Stimulated activated CD4-positive, alpha-beta T cell treated with anti-CD3 and anti-CD28 coated beads, TNF-alpha, amount 100 ng/mL, for 4 hours (primary cell): ENCODE measurements at regions not wholly inside any gene's neighbourhood (a gene's known extent, or its start where the extent isn't known, plus 50 kb on each side); places are given as distances from the start of the nearest gene placed in this dataset.
"Not testable (repeated sequence)": the region's sequence is repeated elsewhere in the genome, so short reads cannot be mapped to it uniquely, and the experiment has no call there.

Experiments used
- DNase-seq, 3 experiments: peaks; one replicate each; pipeline ENCODE4 v3.0.0-alpha.2; 2020; ENCODE audit warnings: low read depth in 3 of 3

DNA sequence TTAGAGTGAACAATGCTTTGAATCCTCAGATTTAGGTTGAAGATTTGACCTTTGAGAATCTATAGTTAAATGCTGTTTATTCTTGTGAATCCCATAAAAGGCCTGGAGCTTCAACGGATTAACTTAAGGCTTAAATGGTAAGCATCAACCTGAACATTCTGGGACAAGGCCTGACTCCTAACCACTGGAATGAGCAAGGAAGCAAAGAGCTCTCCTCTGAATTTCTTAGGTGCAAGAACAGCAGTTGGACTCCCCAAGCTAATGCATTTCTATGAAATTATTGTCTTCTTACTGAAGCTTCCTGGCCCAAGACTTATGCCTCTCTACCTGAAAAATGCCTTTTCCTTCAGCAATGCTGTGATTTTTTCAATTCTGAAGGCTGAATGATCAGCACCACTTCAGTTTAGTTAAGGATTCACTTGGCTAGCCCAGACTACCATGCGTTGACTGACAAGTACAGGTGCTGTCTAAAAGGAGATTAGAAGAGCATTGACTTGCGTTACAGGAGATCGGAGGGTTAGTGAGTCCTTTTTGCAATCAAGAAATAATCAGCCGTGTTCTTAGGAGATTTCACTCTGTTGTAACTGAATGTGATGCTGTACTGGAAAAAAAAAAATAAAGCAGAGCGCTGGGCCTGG is 178.5 kb downstream of the ZC3H11B start:
- DNase-seq = no peak

DNA sequence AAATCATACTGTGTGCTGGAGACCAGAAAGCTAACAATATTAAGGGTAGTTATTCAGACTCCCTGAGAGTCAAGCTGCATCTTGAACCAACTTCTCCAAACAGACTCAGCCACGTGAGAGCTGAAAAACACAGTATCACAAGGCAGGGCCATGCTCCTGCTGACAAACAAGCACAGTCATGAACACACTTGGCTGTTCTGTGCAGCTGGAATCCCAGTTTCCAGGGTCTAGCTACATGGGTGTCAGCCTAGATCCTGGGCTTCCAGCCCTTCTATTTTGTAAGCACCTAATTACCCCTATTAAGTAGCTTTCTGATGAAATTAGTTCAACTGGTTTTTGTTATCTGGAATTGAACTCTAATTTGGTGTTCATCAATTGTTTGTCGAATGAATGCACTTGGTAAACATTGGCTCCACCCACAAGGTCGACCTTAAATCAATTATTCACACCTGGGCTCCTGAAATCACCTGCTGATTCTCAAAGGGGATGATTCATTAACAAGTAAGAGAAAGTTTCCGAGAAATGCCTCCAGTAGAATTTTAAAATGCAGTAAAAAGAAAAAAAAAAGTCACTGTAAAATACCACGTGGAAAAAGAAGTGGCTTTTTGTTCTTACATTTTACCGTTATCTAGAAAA is 179.3 kb downstream of the ZC3H11B start:
- no peak for DNase-seq

DNA sequence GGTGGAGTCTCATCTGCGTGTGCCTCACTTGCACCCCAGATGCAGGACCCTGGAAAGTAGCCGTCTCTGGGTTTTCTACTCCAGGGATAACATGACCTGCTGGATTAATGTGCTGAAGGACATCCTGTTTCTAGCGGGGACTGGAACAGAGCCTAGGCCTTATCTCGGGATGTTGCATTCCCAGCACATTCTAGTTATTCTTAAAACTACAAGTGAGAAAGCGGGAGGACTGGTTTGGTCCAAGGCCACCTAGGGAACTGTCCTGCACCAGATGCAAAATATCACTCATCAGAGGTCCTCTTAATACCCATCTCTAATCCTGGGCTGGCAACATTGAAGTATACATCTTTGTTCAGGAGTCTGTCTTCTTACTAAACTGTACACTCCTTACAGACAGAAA is 179.9 kb downstream of the ZC3H11B start:
- DNase-seq = no peak

DNA sequence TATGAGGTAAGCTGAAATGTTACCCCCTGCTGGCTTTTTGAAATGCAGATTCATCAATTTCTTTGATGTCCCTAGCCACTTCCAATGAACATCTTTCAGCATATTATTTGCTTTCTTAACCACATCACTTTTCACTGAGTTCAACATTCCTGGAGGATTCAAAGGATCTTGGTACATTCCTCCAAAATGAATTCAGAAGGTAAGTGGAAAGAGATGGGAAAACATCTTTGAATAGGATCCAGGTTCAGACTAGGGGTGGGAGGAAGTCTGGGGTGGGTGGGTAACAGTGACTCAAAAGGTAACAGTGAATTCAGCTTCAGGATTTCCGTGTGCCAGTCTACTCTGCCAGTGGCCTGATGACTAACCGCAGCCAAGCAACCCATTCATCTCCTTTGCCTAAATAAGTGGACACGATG is 180.7 kb downstream of the ZC3H11B start:
- no peak for DNase-seq

DNA sequence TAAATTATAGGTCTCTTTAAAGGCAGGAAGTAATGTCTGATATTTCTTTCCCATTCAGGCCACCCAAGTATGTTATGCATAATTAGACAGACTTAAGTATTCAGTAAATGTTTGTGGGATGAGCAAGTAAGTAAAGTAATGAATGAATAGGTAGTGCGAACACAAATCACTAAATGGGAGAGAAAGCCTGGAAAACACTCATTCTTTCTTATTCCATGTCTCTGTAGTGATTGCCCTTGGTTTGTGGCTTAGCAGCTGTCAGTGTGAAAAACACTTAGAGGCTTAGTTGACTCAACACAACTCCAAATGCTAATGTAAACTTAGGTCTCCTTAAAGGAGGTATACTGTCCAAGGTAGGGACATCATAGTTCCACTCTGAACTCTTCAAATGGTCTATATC is 182.5 kb downstream of the ZC3H11B start:
- no peak for DNase-seq

DNA sequence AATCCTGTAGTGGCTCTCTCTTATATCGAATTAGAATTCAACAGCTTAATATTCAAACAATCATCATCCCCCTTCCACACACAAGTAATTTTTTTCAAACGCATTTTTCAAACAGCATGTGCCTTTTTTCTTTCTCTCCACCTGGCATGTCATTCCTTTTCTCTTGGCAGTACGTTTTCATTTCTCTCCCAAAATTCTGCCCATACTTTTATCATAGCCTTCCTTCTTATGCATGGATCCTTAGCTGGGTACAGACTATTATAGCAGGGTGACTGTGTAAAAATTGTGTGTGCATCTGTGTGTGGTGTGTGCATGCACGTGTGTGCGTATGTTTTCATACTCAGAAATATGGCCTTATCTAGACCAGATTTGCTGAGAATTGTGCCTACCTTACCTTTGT is 184.3 kb downstream of the ZC3H11B start:
- no peak for DNase-seq

DNA sequence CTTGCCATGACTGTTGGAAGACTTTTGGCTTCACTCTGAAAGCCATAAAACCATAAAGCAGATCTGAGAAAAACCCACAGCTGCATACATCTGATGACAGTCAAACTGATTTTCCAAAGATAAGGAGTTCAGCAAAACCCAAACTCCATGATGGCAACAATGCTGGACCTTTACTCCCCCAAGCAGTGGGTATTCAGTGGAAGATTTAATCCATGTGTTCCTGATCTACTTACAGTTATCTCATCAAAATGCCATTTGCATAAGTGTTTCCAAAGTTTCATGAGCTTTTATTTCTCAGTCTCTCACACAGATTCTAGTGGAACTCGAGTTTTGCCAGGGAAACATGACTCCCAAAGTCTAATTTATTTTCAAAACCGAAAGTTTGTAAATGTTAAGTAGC is 184.9 kb downstream of the ZC3H11B start:
- no peak for DNase-seq

DNA sequence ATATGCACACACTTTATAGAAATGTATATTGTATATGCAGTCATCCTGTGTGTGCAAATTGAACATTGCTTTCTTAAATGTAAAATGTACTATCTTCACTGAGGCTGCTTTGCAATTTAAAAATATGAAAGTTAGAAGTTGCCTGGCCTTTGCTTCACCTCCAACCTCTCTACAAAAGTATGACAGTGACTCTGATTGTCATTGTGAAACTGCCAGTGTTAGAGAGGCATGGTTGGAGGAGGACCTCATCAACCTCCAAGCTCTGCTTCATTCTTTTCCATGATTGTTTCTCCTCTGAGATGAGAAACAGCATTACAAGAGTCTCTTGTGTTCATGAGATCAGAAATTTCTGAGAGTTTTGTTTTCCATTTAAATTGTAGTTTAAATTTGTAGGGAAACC is 185.5 kb downstream of the ZC3H11B start:
- DNase-seq = no peak

DNA sequence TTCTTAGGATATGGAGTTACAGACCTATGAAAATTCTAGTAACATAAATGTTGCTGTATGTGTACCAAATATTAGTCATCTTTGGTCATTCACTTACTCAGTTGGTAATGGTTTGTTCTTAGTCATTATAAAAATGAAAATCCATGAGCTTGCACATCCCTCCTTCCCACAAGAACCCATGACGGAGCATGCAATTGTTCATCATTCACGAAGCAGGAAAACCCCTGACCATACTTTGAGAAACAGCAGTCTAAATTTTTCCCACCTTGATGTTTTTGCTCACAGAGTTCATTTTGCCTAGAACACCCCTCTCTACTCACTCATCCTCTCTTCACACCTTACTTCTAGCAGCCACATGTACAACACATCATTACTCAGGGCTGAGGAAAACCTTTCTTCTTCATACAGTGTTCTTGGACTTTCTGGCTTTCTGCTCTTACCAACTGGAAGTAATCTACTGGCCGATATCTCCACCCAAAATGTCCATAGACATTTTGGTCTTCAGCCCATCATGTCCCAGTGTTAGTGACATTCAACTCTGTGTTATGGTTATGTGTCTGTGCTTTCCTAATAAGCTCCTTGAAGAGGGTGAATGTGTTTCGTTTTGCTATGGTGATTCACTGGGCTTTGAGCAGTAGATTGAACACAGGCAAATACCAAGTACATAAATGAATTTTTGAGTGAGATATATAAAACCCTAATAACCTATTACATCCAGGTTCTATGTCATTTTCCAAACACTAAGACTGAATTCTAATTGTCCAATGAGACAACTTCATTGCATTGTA is 189.9 kb downstream of the ZC3H11B start:
- DNase-seq = no peak

DNA sequence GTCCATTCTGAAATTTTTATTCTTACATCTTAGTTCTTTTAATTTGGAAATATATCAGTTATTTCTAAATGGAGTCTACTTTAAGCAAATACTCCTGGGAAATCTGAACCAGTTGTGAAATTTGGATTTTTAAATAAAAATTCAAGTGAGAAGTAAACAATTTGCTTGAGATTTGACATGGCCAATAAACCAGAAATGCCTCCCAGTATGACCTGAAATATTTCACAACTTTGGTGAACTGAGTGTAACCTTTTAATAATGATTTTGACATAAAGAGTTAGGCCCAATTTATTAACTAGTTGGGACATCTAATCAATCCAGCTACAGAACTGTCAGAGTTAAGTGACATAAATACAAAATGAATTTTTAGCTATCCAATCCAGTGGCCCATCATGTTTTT is 192.0 kb downstream of the ZC3H11B start:
- no peak for DNase-seq

DNA sequence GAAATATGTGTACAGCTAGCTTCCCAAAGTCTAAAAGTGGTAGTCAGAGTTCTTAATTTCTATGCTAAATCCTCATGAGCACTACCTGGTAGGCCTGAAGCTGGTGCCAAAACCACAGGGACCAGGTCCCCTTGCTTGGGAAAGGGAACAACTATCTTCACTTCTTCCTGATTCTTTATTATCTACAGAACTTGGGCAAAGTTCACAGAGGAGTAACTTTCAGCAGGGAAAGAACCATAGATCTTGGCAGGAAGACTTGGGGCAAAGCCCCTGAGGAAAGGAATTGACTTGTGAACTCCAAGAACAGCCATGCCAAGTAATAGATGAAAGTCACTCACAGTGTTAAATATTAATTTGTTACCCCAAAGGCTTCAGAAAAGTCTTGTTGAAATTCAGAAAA is 193.0 kb downstream of the ZC3H11B start:
- DNase-seq = no peak

DNA sequence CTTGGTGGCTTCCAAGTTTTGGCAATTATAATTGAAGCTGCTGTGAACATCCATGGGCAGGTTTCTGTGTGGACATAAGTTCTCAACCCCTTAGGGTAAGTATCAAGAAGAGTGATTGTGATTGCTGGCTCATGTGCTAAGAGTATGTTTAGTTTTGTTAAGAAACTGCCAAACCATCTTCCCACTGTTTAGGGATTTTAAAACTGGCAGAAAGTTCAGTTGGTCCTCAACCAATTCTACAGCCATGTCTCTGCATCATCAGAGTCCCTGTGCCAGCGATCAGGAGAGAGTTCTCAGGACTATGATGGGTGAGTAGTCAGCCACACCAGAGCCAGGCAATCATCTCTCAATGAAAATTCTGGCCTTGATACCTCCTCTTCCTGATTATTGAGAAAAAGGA is 193.8 kb downstream of the ZC3H11B start:
- no peak for DNase-seq

DNA sequence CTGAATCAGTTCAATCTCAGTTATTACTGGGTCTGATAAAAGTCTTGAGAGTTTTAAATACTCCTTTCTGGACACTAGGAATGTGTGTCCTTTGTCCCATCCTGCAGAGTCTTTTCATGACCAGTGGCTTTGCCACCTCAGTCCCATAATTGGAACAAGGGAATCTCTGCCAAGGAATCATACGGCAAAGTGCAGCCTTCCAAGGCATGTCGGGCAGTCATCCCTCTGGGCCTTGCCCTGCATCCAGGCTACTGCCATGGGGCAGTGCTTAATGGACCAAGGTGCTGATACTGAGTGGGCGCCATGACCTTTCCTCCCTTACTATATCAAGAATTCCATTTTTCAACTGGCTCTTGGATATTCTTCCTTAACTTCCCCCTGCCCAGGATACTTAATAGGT is 195.3 kb downstream of the ZC3H11B start:
- no peak for DNase-seq

DNA sequence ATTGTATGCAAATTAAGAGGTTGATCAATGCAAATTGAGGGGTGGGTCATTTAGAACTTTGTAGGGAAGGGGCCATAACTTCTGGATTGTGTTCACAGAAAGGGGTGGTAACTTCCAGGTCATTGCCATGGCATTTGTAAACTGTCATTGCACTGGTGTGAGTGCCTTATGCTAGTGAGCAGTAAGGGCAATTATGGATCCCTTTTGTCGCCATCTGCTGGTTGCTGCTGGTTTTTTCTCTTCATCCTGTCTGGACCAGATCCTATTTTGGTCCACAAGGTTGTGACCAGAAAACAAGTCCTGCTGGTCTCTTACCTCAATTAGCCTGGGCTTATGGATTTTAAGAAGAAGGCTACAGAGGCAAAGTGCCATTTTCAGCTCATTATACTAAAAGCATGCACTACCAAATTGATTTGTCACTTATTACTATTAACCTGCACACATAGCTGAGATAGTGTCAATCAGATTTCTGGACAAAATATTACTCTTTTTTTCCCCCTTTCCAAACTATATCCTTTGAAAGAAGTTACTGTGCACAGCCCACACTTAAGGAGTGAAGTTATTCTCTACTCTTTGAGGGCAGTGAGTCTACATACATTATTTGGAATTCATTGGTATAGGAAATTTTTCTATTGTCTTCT is 196.2 kb downstream of the ZC3H11B start:
- peak; percentile 11 to 16 (median 15) for DNase-seq

DNA sequence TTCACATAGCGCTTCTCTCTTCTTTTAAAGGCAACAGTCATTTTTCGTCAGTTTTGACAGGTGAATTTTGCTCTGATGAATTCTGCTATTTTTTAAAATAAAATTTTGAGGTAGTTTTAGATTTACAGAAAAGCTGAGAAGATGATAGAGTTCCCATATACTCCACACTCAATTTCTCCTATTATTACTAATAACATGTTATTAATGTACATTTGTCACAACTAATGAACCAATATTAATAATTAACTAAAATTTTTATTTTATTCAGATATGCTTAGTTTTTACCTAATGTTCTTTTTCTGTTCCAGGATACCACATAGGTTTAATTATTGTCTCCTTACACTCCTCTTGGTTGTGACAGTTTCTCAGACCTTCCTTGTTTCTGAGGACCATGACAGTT is 197.0 kb downstream of the ZC3H11B start:
- no peak for DNase-seq

DNA sequence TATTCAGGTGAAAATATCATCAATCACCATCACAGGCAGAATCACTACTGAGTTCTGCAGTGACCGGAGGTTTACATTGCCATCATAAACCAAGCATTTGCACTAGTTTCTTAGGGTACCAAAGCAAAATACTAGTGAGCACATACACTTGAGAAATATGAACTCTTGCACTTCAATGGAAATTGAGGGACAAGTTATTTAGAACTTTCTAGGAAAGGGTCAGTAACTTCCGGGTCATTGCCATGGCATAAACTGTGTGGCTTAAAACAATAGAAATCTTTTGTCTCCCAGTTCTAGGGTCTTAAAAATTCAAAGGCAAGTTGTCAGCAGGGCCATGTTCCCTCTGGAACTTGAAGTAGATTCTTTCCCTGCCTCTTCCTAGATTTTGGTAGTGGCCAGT is 197.5 kb downstream of the ZC3H11B start:
- no peak for DNase-seq

DNA sequence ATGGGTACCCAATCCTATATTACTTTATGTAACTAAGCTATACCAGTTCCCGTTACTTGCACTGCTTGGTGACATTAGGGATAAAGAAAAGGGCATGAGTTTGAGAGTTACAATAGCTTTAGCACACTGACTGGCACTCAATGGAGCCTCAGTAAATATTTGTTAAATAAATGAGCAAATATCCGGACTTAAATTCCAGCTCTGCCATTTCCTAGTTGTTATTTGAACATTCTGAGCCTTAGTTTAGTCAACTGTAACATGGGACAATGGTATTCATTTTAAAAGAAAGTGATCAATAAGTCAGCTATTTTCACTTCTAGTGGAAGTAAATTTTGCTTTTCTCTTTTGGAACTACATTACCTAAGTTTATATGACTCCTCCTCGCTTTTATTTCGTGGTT is 198.7 kb downstream of the ZC3H11B start:
- no peak for DNase-seq

DNA sequence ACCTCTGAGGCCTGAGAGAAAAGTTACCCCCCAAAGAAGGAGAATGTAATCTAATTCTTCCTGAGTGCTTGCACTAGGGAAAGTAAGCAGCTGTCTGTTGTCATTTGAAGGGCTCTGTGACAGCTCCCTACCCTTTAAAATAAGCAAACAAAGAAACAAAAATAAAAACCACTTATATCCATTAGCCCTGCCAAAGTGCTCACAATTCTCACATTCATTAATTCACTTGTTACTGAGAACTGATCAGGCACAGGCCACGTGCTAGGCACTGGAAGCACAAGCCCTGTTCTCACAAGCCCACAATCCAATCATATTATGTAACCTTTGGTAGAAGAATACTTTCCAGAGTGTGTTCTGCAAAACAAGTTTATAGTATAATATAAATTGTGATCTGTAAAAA is 199.4 kb downstream of the ZC3H11B start:
- DNase-seq = no peak

DNA sequence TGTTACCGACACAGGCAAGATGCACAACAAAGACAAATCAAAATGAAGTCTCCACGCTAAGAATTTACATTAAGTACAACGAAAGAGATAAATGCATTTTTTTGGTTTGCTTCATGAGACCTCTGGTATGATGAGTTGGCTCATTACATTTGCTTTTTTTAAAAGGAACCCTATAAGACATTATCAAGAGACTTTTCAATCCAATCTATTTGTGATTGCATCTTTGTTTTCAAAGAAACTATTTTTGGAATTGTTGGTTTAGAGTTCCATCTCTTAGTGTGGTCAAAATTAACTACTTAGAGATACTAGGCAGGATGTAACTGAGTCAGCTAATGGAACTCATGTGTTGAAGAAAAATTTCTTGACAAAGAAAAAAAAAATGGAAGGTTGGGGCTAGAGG is 200.1 kb downstream of the ZC3H11B start:
- DNase-seq = no peak

DNA sequence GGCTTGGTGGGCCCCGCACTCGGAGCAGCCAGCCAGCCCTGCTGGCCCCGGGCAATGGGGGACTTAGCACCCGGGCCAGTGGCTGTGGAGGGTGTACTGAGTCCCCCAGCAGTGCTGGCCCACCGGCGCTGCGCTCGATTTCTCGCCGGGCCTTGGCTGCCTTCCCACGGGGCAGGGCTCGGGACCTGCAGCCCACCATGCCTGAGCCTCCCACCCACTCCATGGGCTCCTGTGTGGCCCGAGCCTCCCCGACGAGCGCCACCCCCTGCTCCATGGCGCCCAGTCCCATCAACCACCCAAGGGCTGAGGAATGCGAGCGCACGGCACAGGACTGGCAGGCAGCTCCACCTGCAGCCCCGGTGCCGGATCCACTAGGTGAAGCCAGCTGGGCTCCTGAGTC is 202.2 kb downstream of the ZC3H11B start:
- DNase-seq = not testable (repeated sequence)

DNA sequence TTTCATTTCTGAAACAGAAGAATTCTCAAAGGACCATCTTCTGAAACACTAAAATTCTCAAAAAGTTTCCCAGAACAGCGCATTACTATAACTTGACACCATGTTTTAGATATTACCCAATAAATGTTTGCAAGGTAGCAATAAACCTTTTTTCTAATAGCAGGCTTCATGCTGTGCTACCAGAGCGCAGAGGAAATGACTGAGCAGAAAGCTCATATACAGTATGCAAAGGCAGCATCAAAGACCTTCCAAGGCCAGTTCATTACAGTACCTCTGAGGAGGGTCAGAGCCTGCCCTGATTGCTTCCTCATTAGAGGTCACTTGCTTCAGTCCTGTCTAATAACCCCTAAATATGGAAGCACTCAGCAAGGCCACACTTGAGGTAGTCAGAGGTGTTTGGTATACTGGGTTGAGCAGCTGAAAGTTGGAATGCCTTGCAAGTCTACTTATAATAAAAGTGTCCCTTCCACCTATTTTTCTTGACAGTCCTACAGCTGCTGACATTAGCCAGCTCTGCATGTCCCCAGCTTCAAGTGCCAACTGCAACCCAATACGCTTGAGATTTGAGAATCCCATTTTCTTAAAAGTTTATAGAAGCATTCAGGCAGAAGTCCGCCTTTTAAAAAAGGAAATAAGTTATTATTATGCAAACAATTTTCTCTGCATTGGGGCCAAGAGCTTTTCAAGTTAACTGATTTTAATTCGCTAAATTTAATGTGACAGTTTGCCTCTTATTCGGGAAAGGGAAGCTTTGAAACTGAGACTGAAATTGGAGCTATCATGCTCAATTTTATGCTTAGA is 207.2 kb downstream of the ZC3H11B start:
- DNase-seq = no peak

DNA sequence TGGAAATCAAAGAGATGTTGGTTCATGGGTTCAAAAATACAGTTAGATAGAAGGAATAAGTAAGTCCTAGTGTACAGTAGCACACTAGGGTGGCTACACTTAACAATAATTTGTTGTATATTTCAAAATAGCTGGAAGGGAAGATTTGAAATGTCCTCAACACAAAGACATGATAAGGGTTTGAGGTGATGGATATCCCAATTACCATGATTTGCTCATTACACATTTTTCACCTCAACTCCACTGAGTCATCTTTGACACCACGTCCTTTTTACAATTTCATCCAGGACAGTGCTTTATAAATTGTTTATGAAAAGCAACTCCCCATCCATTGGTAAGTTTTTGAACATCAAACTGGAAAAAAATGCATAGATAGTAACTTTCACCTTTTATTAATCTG is 208.3 kb downstream of the ZC3H11B start:
- no peak for DNase-seq
